ENCODE measurements at regions not wholly inside any gene's neighbourhood (a gene's known extent, or its start where the extent isn't known, plus 50 kb on each side); places are given as distances from the start of the nearest gene placed in this dataset.

DNA sequence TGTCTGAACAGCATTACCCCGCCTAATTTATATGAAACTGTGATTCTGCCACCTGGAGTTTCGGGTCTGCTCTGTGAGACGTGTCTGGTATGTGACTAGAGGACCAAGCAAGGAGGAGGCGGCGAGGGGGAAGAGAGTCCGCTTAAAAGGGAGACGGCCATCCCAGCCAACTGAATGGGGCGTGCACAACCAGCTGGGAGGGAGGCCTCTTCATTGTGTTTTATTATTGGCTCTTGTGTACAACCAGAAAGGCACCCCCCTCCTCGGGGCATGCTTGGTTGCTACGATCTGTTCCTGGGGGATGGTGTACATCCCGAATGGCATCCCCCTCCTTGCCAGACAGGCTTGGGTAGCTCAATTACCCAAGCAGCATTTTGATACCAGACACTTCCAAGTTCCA lies 384.5 kb upstream of the SALL1 start:
- H3K27ac ChIP-seq (ENCODE audit: low read depth in 2 of 2, low read length in 2 of 2), result no peak overlapping the region
- DNase-seq (peak in 4 of 5 donors; percentile 89 to 92 (median 90)), FAIRE-seq (no peak)
- intact Hi-C loops (cut with DNase I), result no loop called here
- no peaks in the 10 kb centered on the region for H3K9me3 ChIP-seq (ENCODE audit: control insufficient read depth in 2 of 3, insufficient read depth in 1 of 3, low read length in 3 of 3)
- H3K4me3 ChIP-seq (ENCODE audit: low read length in 3 of 3), result no peak overlapping the region
- no peaks in the 10 kb centered on the region for H3K27me3 ChIP-seq (ENCODE audit: control insufficient read depth, insufficient read depth, low read length)
- no peaks in the 10 kb centered on the region for H3K36me3 ChIP-seq (ENCODE audit: control insufficient read depth in 2 of 3, insufficient read depth in 3 of 3, low read length in 3 of 3)
- no peaks in the 10 kb centered on the region for H3K4me1 ChIP-seq (ENCODE audit: control insufficient read depth in 2 of 3, insufficient read depth in 2 of 3, low read depth in 1 of 3, low read length in 3 of 3)
- H3K9ac ChIP-seq (ENCODE audit: low read length in 3 of 3), result no peak overlapping the region
- TF ChIP-seq, protein P1, sequence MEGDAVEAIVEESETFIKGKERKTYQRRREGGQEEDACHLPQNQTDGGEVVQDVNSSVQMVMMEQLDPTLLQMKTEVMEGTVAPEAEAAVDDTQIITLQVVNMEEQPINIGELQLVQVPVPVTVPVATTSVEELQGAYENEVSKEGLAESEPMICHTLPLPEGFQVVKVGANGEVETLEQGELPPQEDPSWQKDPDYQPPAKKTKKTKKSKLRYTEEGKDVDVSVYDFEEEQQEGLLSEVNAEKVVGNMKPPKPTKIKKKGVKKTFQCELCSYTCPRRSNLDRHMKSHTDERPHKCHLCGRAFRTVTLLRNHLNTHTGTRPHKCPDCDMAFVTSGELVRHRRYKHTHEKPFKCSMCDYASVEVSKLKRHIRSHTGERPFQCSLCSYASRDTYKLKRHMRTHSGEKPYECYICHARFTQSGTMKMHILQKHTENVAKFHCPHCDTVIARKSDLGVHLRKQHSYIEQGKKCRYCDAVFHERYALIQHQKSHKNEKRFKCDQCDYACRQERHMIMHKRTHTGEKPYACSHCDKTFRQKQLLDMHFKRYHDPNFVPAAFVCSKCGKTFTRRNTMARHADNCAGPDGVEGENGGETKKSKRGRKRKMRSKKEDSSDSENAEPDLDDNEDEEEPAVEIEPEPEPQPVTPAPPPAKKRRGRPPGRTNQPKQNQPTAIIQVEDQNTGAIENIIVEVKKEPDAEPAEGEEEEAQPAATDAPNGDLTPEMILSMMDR (IDR thresholded peaks at IDR 0.05; ENCODE audit: borderline replicate concordance, extremely low read depth, insufficient read depth), result no peak

DNA sequence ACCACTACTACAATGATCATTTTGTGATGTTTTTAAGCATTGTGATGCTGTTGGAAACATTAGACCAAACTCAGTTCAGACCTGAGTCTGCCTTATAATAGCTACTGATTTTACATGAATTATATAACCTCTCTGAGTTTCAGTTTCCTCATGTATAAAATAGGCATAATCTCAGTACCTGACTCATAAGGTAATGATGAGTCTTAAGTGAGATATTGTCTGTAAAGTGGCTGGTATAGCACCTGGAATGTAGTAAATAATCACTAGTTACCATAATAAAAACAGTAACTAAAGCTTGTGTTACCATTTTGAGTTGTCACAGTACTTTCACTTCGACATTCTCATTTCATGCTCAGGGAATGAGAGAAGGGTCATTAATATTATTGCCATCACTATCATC lies 381.5 kb upstream of the SALL1 start:
- H3K9me3 ChIP-seq (ENCODE audit: control insufficient read depth in 2 of 3, insufficient read depth in 1 of 3, low read length in 3 of 3), result no peaks in the 10 kb centered on the region
- no peak overlapping the region for H3K27ac ChIP-seq (ENCODE audit: low read depth in 2 of 2, low read length in 2 of 2)
- FAIRE-seq (no peak), DNase-seq (no peak)
- intact Hi-C loops (cut with DNase I), result no loop called here
- no peaks in the 10 kb centered on the region for H3K4me1 ChIP-seq (ENCODE audit: control insufficient read depth in 2 of 3, insufficient read depth in 2 of 3, low read depth in 1 of 3, low read length in 3 of 3)
- no peak overlapping the region for H3K9ac ChIP-seq (ENCODE audit: low read length in 3 of 3)
- no peaks in the 10 kb centered on the region for H3K36me3 ChIP-seq (ENCODE audit: control insufficient read depth in 2 of 3, insufficient read depth in 3 of 3, low read length in 3 of 3)
- no peak overlapping the region for H3K4me3 ChIP-seq (ENCODE audit: low read length in 3 of 3)
- H3K27me3 ChIP-seq (ENCODE audit: control insufficient read depth, insufficient read depth, low read length), result no peaks in the 10 kb centered on the region
- TF ChIP-seq, protein P1 (IDR thresholded peaks at IDR 0.05; ENCODE audit: borderline replicate concordance, extremely low read depth, insufficient read depth), result no peak

DNA sequence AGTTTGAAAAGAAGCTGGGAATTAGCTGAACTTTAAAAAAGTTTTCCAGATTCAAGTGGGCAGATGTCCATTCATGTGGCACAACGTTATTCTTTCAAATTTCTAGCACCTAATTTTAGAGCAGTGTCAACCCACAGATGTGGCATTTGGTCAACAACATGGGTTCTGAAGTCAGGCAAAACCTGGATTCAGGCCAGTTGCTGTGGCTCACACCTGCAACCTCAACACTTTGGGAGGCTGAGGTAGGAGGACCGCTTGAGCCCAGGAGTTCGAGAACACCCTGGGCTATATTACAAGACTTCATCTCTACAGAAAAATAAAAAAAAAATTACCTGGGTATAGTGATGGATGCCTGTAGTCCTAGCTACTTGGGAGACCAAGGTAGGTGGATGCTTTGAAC lies 380.2 kb upstream of the SALL1 start:
- Histone ChIP-seq H3K27ac (ENCODE audit: low read depth in 2 of 2, low read length in 2 of 2) (no peak overlapping the region), H3K9me3 (ENCODE audit: control insufficient read depth in 2 of 3, insufficient read depth in 1 of 3, low read length in 3 of 3) (no peaks in the 10 kb centered on the region), H3K4me3 (ENCODE audit: low read length in 3 of 3) (no peak overlapping the region), H3K27me3 (ENCODE audit: control insufficient read depth, insufficient read depth, low read length) (no peaks in the 10 kb centered on the region), H3K9ac (ENCODE audit: low read length in 3 of 3) (no peak overlapping the region), H3K36me3 (ENCODE audit: control insufficient read depth in 2 of 3, insufficient read depth in 3 of 3, low read length in 3 of 3) (no peaks in the 10 kb centered on the region), H3K4me1 (ENCODE audit: control insufficient read depth in 2 of 3, insufficient read depth in 2 of 3, low read depth in 1 of 3, low read length in 3 of 3) (no peaks in the 10 kb centered on the region)
- intact Hi-C loops (cut with DNase I), result no loop called here
- TF ChIP-seq, protein P1 (IDR thresholded peaks at IDR 0.05; ENCODE audit: borderline replicate concordance, extremely low read depth, insufficient read depth), result no peak
- no peak for DNase-seq
- FAIRE-seq, result no peak

DNA sequence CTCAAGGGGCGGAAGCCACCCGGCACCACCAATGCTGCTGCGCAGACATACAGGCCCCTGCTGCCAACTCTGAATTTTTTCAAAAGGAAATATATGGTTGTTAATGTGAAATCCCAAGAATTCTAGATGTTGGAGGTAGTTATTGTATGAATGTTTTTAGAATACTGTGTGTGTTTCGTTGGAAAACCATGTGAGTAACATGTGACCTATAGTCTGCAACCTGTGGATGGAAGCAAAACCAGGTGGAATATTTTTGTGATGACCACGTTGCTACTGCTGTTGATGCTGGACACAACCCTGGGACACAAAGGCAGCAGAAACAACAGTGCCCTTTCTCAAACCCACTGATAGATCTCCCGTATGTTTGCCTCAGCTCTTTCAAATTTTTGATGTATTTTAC lies 376.3 kb upstream of the SALL1 start:
- DNase-seq, result no peak
- H3K36me3 ChIP-seq (ENCODE audit: control insufficient read depth in 2 of 3, insufficient read depth in 3 of 3, low read length in 3 of 3), result no peaks in the 10 kb centered on the region
- no peaks in the 10 kb centered on the region for H3K27me3 ChIP-seq (ENCODE audit: control insufficient read depth, insufficient read depth, low read length)
- TF ChIP-seq, protein P1 (IDR thresholded peaks at IDR 0.05; ENCODE audit: borderline replicate concordance, extremely low read depth, insufficient read depth), result no peak
- intact Hi-C loops (cut with DNase I), result no loop called here
- no peak overlapping the region for H3K27ac ChIP-seq (ENCODE audit: low read depth in 2 of 2, low read length in 2 of 2)
- H3K9ac ChIP-seq (ENCODE audit: low read length in 3 of 3), result no peak overlapping the region
- FAIRE-seq, result no peak
- H3K9me3 ChIP-seq (ENCODE audit: control insufficient read depth in 2 of 3, insufficient read depth in 1 of 3, low read length in 3 of 3), result no peaks in the 10 kb centered on the region
- H3K4me3 ChIP-seq (ENCODE audit: low read length in 3 of 3), result no peak overlapping the region
- peaks cover 0 to 3% (median 0%) of the 10 kb centered on the region in 3 donors for H3K4me1 ChIP-seq (ENCODE audit: control insufficient read depth in 2 of 3, insufficient read depth in 2 of 3, low read depth in 1 of 3, low read length in 3 of 3)
